Progenitor cell of endocrine pancreas (in vitro differentiated cells): ENCODE measurements at regions not wholly inside any gene's neighbourhood (a gene's known extent, or its start where the extent isn't known, plus 50 kb on each side); places are given as distances from the start of the nearest gene placed in this dataset.

ENCODE experiments used
- DNase-seq: peaks from one replicate; pipeline ENCODE4 v3.0.0; 2021; ENCODE audit warnings: low spot score; ENCODE audit not compliant: unreplicated experiment
- H3K27ac Mint-ChIP-seq: 2 replicates; pipeline ENCODE4 v1.8.0; 2021; ENCODE audit warnings: mild to moderate bottlenecking, moderate library complexity, mixed read lengths
- H3K27me3 Mint-ChIP-seq: 2 replicates; pipeline ENCODE4 v1.8.0; 2021; ENCODE audit warnings: mixed read lengths
- H3K36me3 Mint-ChIP-seq: 2 replicates; pipeline ENCODE4 v1.8.0; 2022; ENCODE audit warnings: mixed read lengths; ENCODE audit not compliant: insufficient read depth
- H3K4me1 Mint-ChIP-seq: 2 replicates; pipeline ENCODE4 v1.8.0; 2021; ENCODE audit warnings: low read depth, mixed read lengths
- H3K4me3 Mint-ChIP-seq: 2 replicates; pipeline ENCODE4 v1.8.0; 2021; ENCODE audit warnings: low read depth, mild to moderate bottlenecking, moderate library complexity, mixed read lengths
- H3K9me3 Mint-ChIP-seq: 2 replicates; pipeline ENCODE4 v1.8.0; 2021; ENCODE audit warnings: low read depth, mixed read lengths
- TF ChIP-seq, protein P1 (sequence below): fragments of 200-600 bp; sonication (generic); IDR thresholded peaks from one replicate; pipeline ENCODE4 v1.5.0; 2021; ENCODE audit warnings: antibody characterized with exemption, mild to moderate bottlenecking; ENCODE audit not compliant: unreplicated experiment

DNA sequence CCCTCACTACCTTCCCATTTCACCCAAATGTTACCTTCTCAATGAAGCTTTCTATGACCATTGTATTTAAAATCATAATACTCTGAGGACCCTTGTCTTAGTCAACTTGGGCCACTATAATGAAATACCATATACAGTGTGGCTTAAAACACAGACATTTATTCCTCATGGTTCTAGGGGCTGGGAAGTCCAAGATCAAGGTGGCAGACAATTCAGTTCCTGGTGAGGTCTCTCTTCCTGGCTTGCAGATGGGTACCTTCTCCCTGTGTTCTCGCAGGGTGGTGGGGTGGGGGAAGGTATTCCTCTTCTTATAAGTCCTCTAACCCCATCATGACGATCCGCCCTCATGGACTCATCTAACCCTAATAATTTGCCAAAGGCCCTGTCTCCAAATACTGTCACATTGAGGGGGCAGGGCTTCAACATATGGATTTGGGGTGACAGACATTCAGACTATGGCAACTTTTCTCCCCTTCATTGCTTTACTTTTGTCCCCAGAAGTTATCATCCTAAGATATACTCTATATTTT is 163.7 kb upstream of the PWP1 start:
- Mint-ChIP-seq H3K4me3 (no peak overlapping the region), H3K4me1 (peaks cover 17% of the 10 kb centered on the region), H3K36me3 (no peaks in the 10 kb centered on the region), H3K27ac (no peak overlapping the region), H3K9me3 (no peaks in the 10 kb centered on the region), H3K27me3 (peaks cover 8% of the 10 kb centered on the region)
- no peak for DNase-seq
- TF ChIP-seq, protein P1, sequence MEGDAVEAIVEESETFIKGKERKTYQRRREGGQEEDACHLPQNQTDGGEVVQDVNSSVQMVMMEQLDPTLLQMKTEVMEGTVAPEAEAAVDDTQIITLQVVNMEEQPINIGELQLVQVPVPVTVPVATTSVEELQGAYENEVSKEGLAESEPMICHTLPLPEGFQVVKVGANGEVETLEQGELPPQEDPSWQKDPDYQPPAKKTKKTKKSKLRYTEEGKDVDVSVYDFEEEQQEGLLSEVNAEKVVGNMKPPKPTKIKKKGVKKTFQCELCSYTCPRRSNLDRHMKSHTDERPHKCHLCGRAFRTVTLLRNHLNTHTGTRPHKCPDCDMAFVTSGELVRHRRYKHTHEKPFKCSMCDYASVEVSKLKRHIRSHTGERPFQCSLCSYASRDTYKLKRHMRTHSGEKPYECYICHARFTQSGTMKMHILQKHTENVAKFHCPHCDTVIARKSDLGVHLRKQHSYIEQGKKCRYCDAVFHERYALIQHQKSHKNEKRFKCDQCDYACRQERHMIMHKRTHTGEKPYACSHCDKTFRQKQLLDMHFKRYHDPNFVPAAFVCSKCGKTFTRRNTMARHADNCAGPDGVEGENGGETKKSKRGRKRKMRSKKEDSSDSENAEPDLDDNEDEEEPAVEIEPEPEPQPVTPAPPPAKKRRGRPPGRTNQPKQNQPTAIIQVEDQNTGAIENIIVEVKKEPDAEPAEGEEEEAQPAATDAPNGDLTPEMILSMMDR: no peak

DNA sequence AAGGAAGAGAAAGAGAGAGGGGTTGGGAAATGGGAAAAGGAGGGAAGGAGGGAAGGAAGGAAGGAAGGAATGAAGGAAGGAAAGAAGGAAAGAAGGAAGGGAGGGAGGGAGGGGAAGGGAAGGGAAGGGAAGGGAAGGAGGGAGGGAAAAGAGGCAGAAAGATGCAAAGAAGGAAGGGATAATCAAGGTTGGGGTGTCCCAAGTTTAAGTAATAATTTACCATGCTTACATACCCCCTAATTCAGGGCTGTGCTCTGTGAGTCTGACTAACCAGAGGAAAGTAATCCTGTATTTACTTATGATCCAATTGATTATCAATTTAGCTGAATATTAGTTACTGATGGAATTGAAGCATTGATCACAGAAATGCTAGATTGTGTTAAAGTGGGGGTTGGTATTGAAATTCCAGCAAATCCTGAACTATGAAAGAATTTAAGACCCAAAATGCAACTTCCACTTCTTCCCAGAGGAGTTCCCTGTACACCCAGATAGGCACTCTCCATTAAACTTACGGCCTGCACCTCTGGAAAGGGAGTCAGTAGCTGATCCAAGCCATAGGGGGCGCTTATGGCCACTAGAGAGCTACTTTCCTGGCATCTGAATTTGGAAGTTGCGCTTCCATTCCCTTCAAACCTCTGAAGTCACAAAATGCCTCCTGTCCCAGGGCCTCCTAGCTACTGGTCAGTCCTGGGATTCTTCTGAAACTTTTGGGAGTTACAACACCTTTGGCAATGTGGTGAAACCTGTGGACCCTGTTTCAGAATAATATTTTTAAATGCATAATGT is 162.7 kb upstream of the PWP1 start:
- peaks cover 17% of the 10 kb centered on the region for H3K4me1 Mint-ChIP-seq
- H3K9me3 Mint-ChIP-seq: no peaks in the 10 kb centered on the region
- no peak overlapping the region for H3K27ac Mint-ChIP-seq
- H3K27me3 Mint-ChIP-seq: peaks cover 8% of the 10 kb centered on the region
- no peak for DNase-seq
- TF ChIP-seq, protein P1: peak; percentile 56
- H3K4me3 Mint-ChIP-seq: no peak overlapping the region
- no peaks in the 10 kb centered on the region for H3K36me3 Mint-ChIP-seq

DNA sequence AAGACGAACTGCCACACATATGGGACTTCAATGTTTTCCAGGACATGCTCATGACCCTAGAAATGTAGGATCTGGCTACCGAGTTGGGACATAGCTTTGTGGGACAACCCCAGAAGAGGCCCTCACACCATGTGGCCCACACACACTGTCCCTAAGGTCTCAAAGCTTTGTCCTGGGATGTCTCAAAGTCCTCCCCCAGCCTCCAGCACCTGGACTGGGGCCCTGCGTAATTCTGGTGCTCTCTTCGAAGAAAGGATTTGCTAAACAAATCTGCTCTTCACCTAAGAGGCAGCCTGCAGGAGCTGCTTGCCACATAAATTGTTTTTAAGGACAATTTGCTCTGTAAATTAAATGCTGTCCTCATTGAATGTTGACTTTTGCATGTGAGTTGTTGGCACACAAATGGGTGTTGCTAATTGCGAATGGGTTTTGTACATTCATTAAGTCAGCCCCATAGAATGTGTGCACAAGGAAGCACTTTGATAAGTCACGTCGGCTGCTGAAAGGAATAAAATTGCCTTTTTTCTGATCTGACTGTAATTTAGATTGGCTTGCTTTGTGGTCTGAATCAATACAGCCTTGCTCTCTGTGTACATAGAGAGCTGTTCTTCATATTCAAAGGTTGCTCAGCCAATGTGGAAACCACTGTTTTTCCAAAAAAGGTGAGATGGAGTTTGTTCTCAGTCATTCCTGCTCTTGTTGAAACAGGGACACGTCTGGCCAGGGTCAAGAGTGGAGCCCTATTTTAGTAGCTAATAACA is 161.6 kb upstream of the PWP1 start:
- no peak for DNase-seq
- H3K4me1 Mint-ChIP-seq: peaks cover 17% of the 10 kb centered on the region
- peak overlapping the region; percentile 50 for H3K27ac Mint-ChIP-seq
- TF ChIP-seq, protein P1: no peak
- no peaks in the 10 kb centered on the region for H3K36me3 Mint-ChIP-seq
- H3K4me3 Mint-ChIP-seq: no peak overlapping the region
- H3K9me3 Mint-ChIP-seq: no peaks in the 10 kb centered on the region
- peaks cover 8% of the 10 kb centered on the region for H3K27me3 Mint-ChIP-seq

DNA sequence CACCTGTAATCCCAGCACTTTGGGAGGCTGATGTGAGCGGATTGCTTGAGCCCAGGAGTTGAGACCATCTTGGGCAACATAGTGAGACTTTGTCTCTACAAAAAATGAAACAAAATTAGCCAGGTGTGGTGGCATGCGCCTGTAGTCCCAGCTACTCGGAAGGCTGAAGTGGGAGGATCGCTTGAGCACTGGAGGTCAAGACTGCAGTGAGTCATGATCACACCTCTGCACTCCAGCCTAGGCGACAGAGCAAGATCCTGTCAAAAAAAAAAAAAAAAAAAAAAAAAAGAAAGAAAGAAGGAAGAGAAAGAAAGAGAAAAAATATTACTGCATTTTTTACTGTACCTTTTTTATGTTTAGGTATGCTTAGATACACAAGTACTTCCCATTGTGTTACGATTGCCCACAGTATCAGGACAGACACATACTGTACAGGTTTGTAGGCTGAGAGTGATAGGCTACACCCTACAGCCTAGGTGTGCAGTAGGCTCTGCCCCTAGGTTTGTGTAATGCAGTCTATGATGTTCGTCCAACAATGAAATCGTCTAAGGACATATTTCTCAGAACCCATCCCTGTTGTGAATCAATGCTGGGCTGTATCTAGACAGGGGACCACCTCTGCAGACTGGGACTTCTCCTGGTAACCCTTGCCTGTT is 160.4 kb upstream of the PWP1 start:
- Mint-ChIP-seq H3K36me3 (no peaks in the 10 kb centered on the region), H3K27me3 (peaks cover 5% of the 10 kb centered on the region), H3K27ac (no peak overlapping the region), H3K9me3 (no peaks in the 10 kb centered on the region), H3K4me1 (peaks cover 17% of the 10 kb centered on the region), H3K4me3 (no peak overlapping the region)
- TF ChIP-seq, protein P1: no peak
- no peak for DNase-seq
